ENCODE measurements at regions not wholly inside any gene's neighbourhood (a gene's known extent, or its start where the extent isn't known, plus 50 kb on each side); places are given as distances from the start of the nearest gene placed in this dataset.

GRCh38 chr21:26281506-26281905 is 110.9 kb upstream of the APP start:
- DNase-seq = no peak
- Histone ChIP-seq H3K79me2 (ENCODE audit: insufficient read depth) (no peaks in the 10 kb centered on the region), H3F3A (replicated peaks; ENCODE audit: insufficient read depth) (no peaks in the 10 kb centered on the region), H3K4me3 (ENCODE audit: low read depth in 2 of 2, low read length in 1 of 2) (no peak overlapping the region), H3K4me2 (no peak overlapping the region), H3K9me2 (no peaks in the 10 kb centered on the region), H3K9me3 (no peaks in the 10 kb centered on the region), H4K20me1 (ENCODE audit: insufficient read depth) (no peaks in the 10 kb centered on the region), H3K27me3 (ENCODE audit: insufficient read depth) (no peaks in the 10 kb centered on the region), H3K9ac (no peak overlapping the region), H3K36me3 (replicated peaks in 1 of 2; ENCODE audit: control insufficient read depth in 1 of 2, insufficient read depth in 2 of 2, low read length in 1 of 2) (no peaks in the 10 kb centered on the region), H2AFZ (ENCODE audit: low read depth) (no peak overlapping the region), H3K4me1 (ENCODE audit: control insufficient read depth in 1 of 2, insufficient read depth in 2 of 2, low read depth in 1 of 2, low read length in 1 of 2) (peaks cover 0 to 11% of the 10 kb centered on the region in 2 experiments; a peak in 3 of 4 replicates), H3K27ac (ENCODE audit: low read depth in 2 of 2, low read length in 1 of 2) (no peak overlapping the region; a peak in 1 of 4 replicates)
- TF ChIP-seq MXI1 (IDR thresholded peaks at IDR 0.05; ENCODE audit: low read depth, low read length) (no peak), YY1 (IDR thresholded peaks at IDR 0.05; ENCODE audit: low read depth) (no peak), RFX5 (IDR thresholded peaks at IDR 0.05; ENCODE audit: low read length) (no peak), RCOR1 (IDR thresholded peaks at IDR 0.05; ENCODE audit: low read length) (no peak), MAX (IDR thresholded peaks at IDR 0.05; ENCODE audit: low read depth) (no peak), FOSL2 (IDR thresholded peaks at IDR 0.05; ENCODE audit: borderline replicate concordance, low read depth) (no peak), EZH2phosphoT487 (IDR thresholded peaks at IDR 0.05; ENCODE audit: borderline replicate concordance, low read depth) (no peak), EP300 (IDR thresholded peaks at IDR 0.05; ENCODE audit: borderline replicate concordance in 1 of 2, low read depth in 1 of 2, low read length in 1 of 2) (no peak), CTCF (IDR thresholded peaks at IDR 0.05) (no peak), JUND (IDR thresholded peaks at IDR 0.05) (no peak), USF2 (IDR thresholded peaks at IDR 0.05; ENCODE audit: borderline replicate concordance, low read depth, low read length) (no peak), TCF12 (IDR thresholded peaks at IDR 0.05) (no peak), REST (IDR thresholded peaks at IDR 0.05; ENCODE audit: low read depth, low read length) (no peak), PBX3 (IDR thresholded peaks at IDR 0.05) (no peak), CHD2 (IDR thresholded peaks at IDR 0.05; ENCODE audit: low read length, partially characterized antibody) (no peak), IRF3 (IDR thresholded peaks at IDR 0.05; ENCODE audit: low read depth, low read length) (no peak), FOXM1 (IDR thresholded peaks at IDR 0.05; ENCODE audit: low read depth) (no peak), SIN3A (IDR thresholded peaks at IDR 0.05; ENCODE audit: borderline replicate concordance, low read depth, low read length) (no peak), TAF1 (IDR thresholded peaks at IDR 0.05; ENCODE audit: borderline replicate concordance, low read depth, low read length) (no peak)
- WGBS (ENCODE audit: low lambda C conversion rate) = 37% methylated on average over 2 of the region's 2 CpGs
- ChIA-PET CTCF (interaction anchor here (0.8 to 1.2 kb wide), 2 partner anchors 10 to 393 kb away, joined by 4 read pairs; no protein-coding TSS in a partner anchor), POLR2A (no interaction called here)
